ENCODE measurements at regions not wholly inside any gene's neighbourhood (a gene's known extent, or its start where the extent isn't known, plus 50 kb on each side); places are given as distances from the start of the nearest gene placed in this dataset.

DNA sequence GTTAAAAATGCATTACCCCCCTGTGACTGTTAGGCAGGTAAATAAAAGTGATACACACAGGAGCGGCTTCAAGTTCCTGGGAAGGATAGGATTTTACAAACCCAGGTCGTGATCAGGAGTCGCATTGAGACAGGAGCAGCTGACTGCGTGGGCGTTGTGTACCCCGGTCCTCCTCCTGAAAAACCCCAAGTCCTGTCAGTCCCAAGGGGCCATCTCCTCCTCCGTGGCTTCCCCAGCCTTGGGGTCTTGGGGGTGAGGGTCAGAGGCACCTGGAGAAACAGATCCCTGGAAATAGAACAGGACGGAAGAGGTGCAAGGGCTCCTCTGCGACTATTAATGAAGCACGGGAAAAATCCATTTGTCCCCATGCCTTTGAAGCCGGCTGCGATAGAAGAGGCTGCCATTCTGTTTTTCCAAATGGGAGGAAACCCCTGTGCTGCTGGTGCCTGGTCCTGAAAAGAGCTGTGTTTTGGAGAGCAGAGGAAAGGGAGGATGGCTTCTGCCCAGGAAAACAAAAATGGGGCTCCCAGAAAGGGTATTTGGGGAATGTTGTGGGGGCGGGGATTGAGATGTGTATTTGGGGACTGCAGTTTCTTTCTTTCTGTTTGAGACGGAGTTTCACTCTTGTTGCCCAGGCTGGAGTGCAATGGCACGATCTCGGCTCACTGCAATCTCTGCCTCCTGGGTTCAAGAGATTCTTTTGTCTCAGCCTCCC is 143.1 kb downstream of the ZNF664 start:
- H3K4me3 ChIP-seq (ENCODE audit: low read length), result no peak overlapping the region
- TF ChIP-seq, protein P1, sequence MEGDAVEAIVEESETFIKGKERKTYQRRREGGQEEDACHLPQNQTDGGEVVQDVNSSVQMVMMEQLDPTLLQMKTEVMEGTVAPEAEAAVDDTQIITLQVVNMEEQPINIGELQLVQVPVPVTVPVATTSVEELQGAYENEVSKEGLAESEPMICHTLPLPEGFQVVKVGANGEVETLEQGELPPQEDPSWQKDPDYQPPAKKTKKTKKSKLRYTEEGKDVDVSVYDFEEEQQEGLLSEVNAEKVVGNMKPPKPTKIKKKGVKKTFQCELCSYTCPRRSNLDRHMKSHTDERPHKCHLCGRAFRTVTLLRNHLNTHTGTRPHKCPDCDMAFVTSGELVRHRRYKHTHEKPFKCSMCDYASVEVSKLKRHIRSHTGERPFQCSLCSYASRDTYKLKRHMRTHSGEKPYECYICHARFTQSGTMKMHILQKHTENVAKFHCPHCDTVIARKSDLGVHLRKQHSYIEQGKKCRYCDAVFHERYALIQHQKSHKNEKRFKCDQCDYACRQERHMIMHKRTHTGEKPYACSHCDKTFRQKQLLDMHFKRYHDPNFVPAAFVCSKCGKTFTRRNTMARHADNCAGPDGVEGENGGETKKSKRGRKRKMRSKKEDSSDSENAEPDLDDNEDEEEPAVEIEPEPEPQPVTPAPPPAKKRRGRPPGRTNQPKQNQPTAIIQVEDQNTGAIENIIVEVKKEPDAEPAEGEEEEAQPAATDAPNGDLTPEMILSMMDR (IDR thresholded peaks at IDR 0.05; ENCODE audit: insufficient read depth, low read depth, low read length, missing control alignments), result no peak
- DNase-seq (ENCODE audit: low read depth), result no peak

DNA sequence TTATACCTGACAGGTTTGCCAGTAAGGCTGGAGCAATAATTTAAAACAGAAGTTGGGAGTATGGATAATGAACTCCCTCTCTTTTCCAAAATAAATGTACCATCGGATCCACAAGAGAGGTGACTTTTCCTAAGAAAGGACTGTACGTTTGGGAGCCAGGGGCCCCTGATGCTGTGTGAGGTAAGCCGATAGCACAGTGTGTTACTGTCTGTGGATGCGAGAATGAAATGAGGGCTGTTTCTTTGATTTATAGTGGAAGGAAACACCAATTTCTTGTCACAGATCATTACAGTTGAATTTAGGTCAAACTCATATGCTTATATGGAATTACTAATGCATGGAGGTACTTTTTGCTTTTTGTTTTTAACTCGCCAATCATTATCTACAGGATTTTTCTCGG is 147.7 kb downstream of the ZNF664 start:
- H3K4me3 ChIP-seq (ENCODE audit: low read length), result no peak overlapping the region
- DNase-seq (ENCODE audit: low read depth), result no peak
- TF ChIP-seq, protein P1 (IDR thresholded peaks at IDR 0.05; ENCODE audit: insufficient read depth, low read depth, low read length, missing control alignments), result no peak

DNA sequence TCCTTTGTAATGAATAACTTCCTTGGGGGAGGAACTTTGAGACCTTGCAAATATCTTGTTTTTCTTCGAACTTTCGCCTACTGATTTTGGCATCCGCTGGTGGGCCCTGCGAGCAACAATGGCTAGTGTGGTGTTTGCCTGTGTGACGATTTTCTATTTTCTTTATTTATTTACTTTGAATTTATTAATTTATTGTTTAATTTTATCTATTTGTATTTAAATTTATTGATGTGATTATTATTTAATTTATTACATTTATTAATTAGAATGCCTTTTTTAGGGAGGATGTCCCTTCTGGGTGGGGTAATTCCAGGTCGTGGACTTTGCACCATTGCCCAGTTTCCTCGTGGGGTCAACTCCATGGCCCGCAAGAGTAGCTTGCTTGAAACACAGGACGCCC is 149.7 kb downstream of the ZNF664 start:
- TF ChIP-seq, protein P1 (IDR thresholded peaks at IDR 0.05; ENCODE audit: insufficient read depth, low read depth, low read length, missing control alignments), result no peak
- no peak for DNase-seq (ENCODE audit: low read depth)
- no peak overlapping the region for H3K4me3 ChIP-seq (ENCODE audit: low read length)

DNA sequence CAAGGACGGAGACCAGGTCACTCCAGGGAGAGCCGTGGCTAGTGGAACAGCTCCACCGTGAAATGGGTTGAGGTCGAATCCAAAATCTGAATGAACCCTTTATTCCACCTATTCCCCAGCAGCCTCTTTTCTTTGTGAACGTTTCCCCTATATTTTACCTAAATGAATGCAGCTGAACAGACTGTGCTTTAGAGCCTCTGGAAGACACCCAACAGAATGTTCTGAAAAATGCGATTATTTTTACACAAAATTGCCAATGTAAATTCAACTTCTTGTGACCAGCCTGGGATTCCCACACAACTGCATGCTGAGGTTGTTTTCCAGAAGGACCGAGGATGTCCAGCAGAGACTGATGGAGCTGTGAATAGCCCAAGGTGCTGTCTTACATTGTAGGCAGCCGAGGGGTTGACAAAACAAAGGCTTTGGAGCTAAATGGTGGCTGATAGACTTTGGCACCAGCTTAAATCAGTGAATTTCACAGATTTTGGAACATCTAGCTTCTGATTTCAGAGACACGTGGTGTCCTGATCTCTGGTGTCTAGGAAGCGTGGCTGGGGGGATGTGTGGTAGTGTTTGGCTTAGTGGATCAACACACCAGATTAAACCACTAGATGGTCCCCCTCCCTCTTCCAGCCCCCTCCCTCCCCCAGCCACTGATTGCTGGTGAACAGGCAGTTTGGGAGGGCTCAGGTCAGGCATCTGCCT is 150.4 kb downstream of the ZNF664 start:
- TF ChIP-seq, protein P1 (IDR thresholded peaks at IDR 0.05; ENCODE audit: insufficient read depth, low read depth, low read length, missing control alignments), result no peak
- DNase-seq (ENCODE audit: low read depth), result no peak

DNA sequence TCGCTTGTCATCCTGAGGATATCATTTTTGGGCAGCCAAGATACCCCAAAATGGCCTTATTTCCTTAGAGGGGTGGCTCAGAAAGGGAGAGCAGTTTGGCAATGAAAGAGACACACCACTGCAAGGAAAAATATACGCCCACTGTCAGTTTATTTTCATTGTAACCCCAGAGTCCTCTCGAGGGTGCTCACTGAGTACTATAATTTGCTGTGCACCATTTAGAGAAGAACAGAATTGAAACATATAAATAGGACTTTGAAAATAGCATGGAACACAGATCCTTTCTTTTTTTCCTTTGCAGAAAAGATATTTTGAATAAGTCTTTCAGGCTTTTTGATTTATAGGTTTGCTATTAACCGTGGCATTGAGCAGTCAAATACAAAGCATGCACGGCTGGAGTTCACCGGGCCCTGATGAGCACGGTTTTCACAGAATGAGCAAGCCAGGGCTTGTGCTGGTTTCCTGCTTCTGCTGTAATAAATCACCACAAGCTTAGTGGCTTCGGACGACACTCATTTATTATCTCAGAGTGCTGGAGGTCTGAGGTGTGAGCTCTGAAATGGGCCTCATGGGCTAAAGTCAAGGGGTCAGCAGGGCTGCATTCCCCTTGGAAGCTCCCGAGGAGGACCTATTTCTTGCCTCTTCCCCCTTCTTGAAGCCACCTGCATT is 152.3 kb downstream of the ZNF664 start:
- TF ChIP-seq, protein P1 (IDR thresholded peaks at IDR 0.05; ENCODE audit: insufficient read depth, low read depth, low read length, missing control alignments), result no peak
- H3K4me3 ChIP-seq (ENCODE audit: low read length), result no peak overlapping the region
- DNase-seq (ENCODE audit: low read depth), result peak; percentile 84

More for the DNA sequence above, 150.4 kb downstream of the ZNF664 start:
- no peak overlapping the region for H3K4me3 ChIP-seq (ENCODE audit: low read length)

DNA sequence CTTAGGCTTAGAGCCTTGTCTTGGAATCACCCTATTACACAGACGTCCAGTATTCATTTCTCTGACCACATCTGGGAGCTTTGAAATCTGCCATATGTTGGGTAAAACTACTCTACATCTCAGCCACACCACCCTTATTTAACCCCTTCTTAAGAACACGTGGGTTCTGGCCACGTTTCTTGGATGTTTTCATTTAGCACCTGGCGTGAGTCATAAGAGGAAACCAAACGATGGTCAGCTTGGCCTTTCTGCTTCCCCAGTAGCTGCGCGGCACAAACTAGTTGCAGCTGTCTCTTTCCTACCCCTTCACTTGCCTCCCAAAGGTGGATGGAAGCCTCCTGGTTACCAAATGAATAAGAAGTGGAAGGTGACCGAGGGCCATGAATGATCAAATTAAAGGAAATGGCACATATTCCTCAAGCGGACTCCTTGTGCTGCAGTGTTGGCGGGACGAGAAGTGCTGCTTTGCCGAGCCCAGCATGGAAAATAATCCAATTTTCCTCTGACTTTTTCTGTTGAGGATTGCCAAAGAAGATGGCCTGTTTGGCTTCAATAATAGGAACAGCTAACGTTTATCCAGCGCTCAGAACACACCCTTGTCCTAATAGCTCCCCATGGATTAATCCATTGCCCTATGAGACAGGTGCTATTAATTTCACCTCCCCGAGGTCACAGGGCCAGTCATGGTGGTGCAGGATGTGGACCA is 154.1 kb downstream of the ZNF664 start:
- no peak for DNase-seq (ENCODE audit: low read depth)
- TF ChIP-seq, protein P1 (IDR thresholded peaks at IDR 0.05; ENCODE audit: insufficient read depth, low read depth, low read length, missing control alignments), result no peak
- no peak overlapping the region for H3K4me3 ChIP-seq (ENCODE audit: low read length)
